ENCODE measurements at regions not wholly inside any gene's neighbourhood (a gene's known extent, or its start where the extent isn't known, plus 50 kb on each side); places are given as distances from the start of the nearest gene placed in this dataset.

GRCh38 chr6:2410656-2411380 is 165.4 kb upstream of the GMDS start:
- Histone ChIP-seq H3K9me3 (ENCODE audit: control insufficient read depth, low read length) (no peaks in the 10 kb centered on the region), H3K27ac (ENCODE audit: low read depth in 1 of 2, low read length in 2 of 2) (no peak overlapping the region), H3K4me1 (ENCODE audit: control insufficient read depth in 1 of 2, insufficient read depth in 2 of 2, low read length in 2 of 2) (no peaks in the 10 kb centered on the region), H3K36me3 (ENCODE audit: control insufficient read depth in 1 of 2, insufficient read depth in 2 of 2, low read length in 1 of 2) (no peaks in the 10 kb centered on the region), H3K4me3 (ENCODE audit: low read length in 2 of 2) (no peak overlapping the region), H3K27me3 (ENCODE audit: control insufficient read depth in 1 of 2, insufficient read depth in 2 of 2, low read length in 1 of 2) (no peaks in the 10 kb centered on the region)
- no peak for DNase-seq
- WGBS, 2 donors, result 95 to 96% methylated on average over 7 of the region's 7 CpGs
- intact Hi-C loops (cut with DNase I), result no loop called here
- no peak for ATAC-seq (ENCODE audit: low FRiP score)

GRCh38 chr6:2407525-2407924 is 162.1 kb upstream of the GMDS start:
- ATAC-seq (ENCODE audit: low FRiP score) (no peak), DNase-seq (no peak)
- Histone ChIP-seq H3K4me3 (ENCODE audit: low read length in 2 of 2) (no peak overlapping the region), H3K4me1 (ENCODE audit: control insufficient read depth in 1 of 2, insufficient read depth in 2 of 2, low read length in 2 of 2) (no peaks in the 10 kb centered on the region), H3K36me3 (ENCODE audit: control insufficient read depth in 1 of 2, insufficient read depth in 2 of 2, low read length in 1 of 2) (no peaks in the 10 kb centered on the region), H3K27me3 (ENCODE audit: control insufficient read depth in 1 of 2, insufficient read depth in 2 of 2, low read length in 1 of 2) (no peaks in the 10 kb centered on the region), H3K9me3 (ENCODE audit: control insufficient read depth, low read length) (no peaks in the 10 kb centered on the region), H3K27ac (ENCODE audit: low read depth in 1 of 2, low read length in 2 of 2) (no peak overlapping the region)
- intact Hi-C loops (cut with DNase I), result no loop called here

- no peak overlapping the region for H3K4me3 ChIP-seq (ENCODE audit: low read length in 2 of 2)
- no peaks in the 10 kb centered on the region for H3K27me3 ChIP-seq (ENCODE audit: control insufficient read depth in 1 of 2, insufficient read depth in 2 of 2, low read length in 1 of 2)
- peaks cover 0 to 2% of the 10 kb centered on the region in 2 donors for H3K36me3 ChIP-seq (ENCODE audit: control insufficient read depth in 1 of 2, insufficient read depth in 2 of 2, low read length in 1 of 2)
- peaks cover 4% of the 10 kb centered on the region for H3K9me3 ChIP-seq (ENCODE audit: control insufficient read depth, low read length)
- WGBS, 2 donors, result 94 to 96% methylated on average over 6 of the region's 6 CpGs
- no peaks in the 10 kb centered on the region for H3K4me1 ChIP-seq (ENCODE audit: control insufficient read depth in 1 of 2, insufficient read depth in 2 of 2, low read length in 2 of 2)
- H3K27ac ChIP-seq (ENCODE audit: low read depth in 1 of 2, low read length in 2 of 2), result no peak overlapping the region
- no peak for DNase-seq
- intact Hi-C loops (cut with DNase I), result no loop called here
- ATAC-seq (ENCODE audit: low FRiP score), result no peak
These were observed 159.0 kb upstream of the GMDS start for GRCh38 chr6:2404211-2404929.

- 90 to 93% methylated on average over 4 of the region's 4 CpGs for WGBS, 2 donors
- intact Hi-C loops (cut with DNase I), result no loop called here
- DNase-seq (no peak), ATAC-seq (ENCODE audit: low FRiP score) (no peak)
- Histone ChIP-seq H3K36me3 (ENCODE audit: control insufficient read depth in 1 of 2, insufficient read depth in 2 of 2, low read length in 1 of 2) (peaks cover 2% of the 10 kb centered on the region in 2 donors), H3K27ac (ENCODE audit: low read depth in 1 of 2, low read length in 2 of 2) (no peak overlapping the region), H3K27me3 (ENCODE audit: control insufficient read depth in 1 of 2, insufficient read depth in 2 of 2, low read length in 1 of 2) (no peaks in the 10 kb centered on the region), H3K4me1 (ENCODE audit: control insufficient read depth in 1 of 2, insufficient read depth in 2 of 2, low read length in 2 of 2) (no peaks in the 10 kb centered on the region), H3K9me3 (ENCODE audit: control insufficient read depth, low read length) (peaks cover 4% of the 10 kb centered on the region), H3K4me3 (ENCODE audit: low read length in 2 of 2) (no peak overlapping the region)
These were observed 158.1 kb upstream of the GMDS start for GRCh38 chr6:2403546-2403945.

- no peaks in the 10 kb centered on the region for H3K4me1 ChIP-seq (ENCODE audit: control insufficient read depth in 1 of 2, insufficient read depth in 2 of 2, low read length in 2 of 2)
- H3K9me3 ChIP-seq (ENCODE audit: control insufficient read depth, low read length), result peaks cover 4% of the 10 kb centered on the region
- WGBS, 2 donors, result 20 to 29% methylated on average over 15 of the region's 15 CpGs
- H3K27ac ChIP-seq (ENCODE audit: low read depth in 1 of 2, low read length in 2 of 2), result peak overlapping the region in 1 of 2 donors; percentile 13
- no peaks in the 10 kb centered on the region for H3K27me3 ChIP-seq (ENCODE audit: control insufficient read depth in 1 of 2, insufficient read depth in 2 of 2, low read length in 1 of 2)
- DNase-seq (peak; percentile 74 to 84), ATAC-seq (ENCODE audit: low FRiP score) (no peak)
- H3K36me3 ChIP-seq (ENCODE audit: control insufficient read depth in 1 of 2, insufficient read depth in 2 of 2, low read length in 1 of 2), result peaks cover 2% of the 10 kb centered on the region in 2 donors
- intact Hi-C loops (cut with DNase I), result no loop called here
- H3K4me3 ChIP-seq (ENCODE audit: low read length in 2 of 2), result no peak overlapping the region
These were observed 151.6 kb upstream of the GMDS start for GRCh38 chr6:2396846-2397630.

GRCh38 chr6:2396042-2396657 is 150.7 kb upstream of the GMDS start:
- 6 to 16% methylated on average over 6 of the region's 6 CpGs for WGBS, 2 donors
- intact Hi-C loops (cut with DNase I), result no loop called here
- Histone ChIP-seq H3K27ac (ENCODE audit: low read depth in 1 of 2, low read length in 2 of 2) (no peak overlapping the region), H3K4me3 (ENCODE audit: low read length in 2 of 2) (no peak overlapping the region), H3K9me3 (ENCODE audit: control insufficient read depth, low read length) (peaks cover 4% of the 10 kb centered on the region), H3K4me1 (ENCODE audit: control insufficient read depth in 1 of 2, insufficient read depth in 2 of 2, low read length in 2 of 2) (no peaks in the 10 kb centered on the region), H3K36me3 (ENCODE audit: control insufficient read depth in 1 of 2, insufficient read depth in 2 of 2, low read length in 1 of 2) (peaks cover 2% of the 10 kb centered on the region in 2 donors), H3K27me3 (ENCODE audit: control insufficient read depth in 1 of 2, insufficient read depth in 2 of 2, low read length in 1 of 2) (no peaks in the 10 kb centered on the region)
- DNase-seq (no peak), ATAC-seq (ENCODE audit: low FRiP score) (no peak)

- 94% methylated on average over 11 of the region's 11 CpGs for WGBS, 2 donors
- Histone ChIP-seq H3K27me3 (ENCODE audit: control insufficient read depth in 1 of 2, insufficient read depth in 2 of 2, low read length in 1 of 2) (no peaks in the 10 kb centered on the region), H3K27ac (ENCODE audit: low read depth in 1 of 2, low read length in 2 of 2) (no peak overlapping the region), H3K4me3 (ENCODE audit: low read length in 2 of 2) (no peak overlapping the region), H3K36me3 (ENCODE audit: control insufficient read depth in 1 of 2, insufficient read depth in 2 of 2, low read length in 1 of 2) (no peaks in the 10 kb centered on the region), H3K4me1 (ENCODE audit: control insufficient read depth in 1 of 2, insufficient read depth in 2 of 2, low read length in 2 of 2) (no peaks in the 10 kb centered on the region), H3K9me3 (ENCODE audit: control insufficient read depth, low read length) (no peaks in the 10 kb centered on the region)
- DNase-seq (no peak), ATAC-seq (ENCODE audit: low FRiP score) (no peak)
- intact Hi-C loops (cut with DNase I), result no loop called here
These were observed 143.3 kb upstream of the GMDS start for GRCh38 chr6:2388554-2389324.

- DNase-seq, result no peak
- no peaks in the 10 kb centered on the region for H3K27me3 ChIP-seq (ENCODE audit: control insufficient read depth in 1 of 2, insufficient read depth in 2 of 2, low read length in 1 of 2)
- intact Hi-C loops (cut with DNase I), result no loop called here
- peaks cover 0 to 3% of the 10 kb centered on the region in 2 donors for H3K4me1 ChIP-seq (ENCODE audit: control insufficient read depth in 1 of 2, insufficient read depth in 2 of 2, low read length in 2 of 2)
- 95 to 96% methylated on average over 3 of the region's 3 CpGs for WGBS, 2 donors
- H3K27ac ChIP-seq (ENCODE audit: low read depth in 1 of 2, low read length in 2 of 2), result no peak overlapping the region
- no peak for ATAC-seq (ENCODE audit: low FRiP score)
- no peaks in the 10 kb centered on the region for H3K36me3 ChIP-seq (ENCODE audit: control insufficient read depth in 1 of 2, insufficient read depth in 2 of 2, low read length in 1 of 2)
- H3K9me3 ChIP-seq (ENCODE audit: control insufficient read depth, low read length), result no peaks in the 10 kb centered on the region
- H3K4me3 ChIP-seq (ENCODE audit: low read length in 2 of 2), result no peak overlapping the region
These were observed 142.0 kb upstream of the GMDS start for GRCh38 chr6:2387445-2387844.

All from aorta (tissue), 5 donors.